ENCODE measurements at regions not wholly inside any gene's neighbourhood (a gene's known extent, or its start where the extent isn't known, plus 50 kb on each side); places are given as distances from the start of the nearest gene placed in this dataset.
"Not testable (repeated sequence)": the region's sequence is repeated elsewhere in the genome, so short reads cannot be mapped to it uniquely, and the experiment has no call there.

DNA sequence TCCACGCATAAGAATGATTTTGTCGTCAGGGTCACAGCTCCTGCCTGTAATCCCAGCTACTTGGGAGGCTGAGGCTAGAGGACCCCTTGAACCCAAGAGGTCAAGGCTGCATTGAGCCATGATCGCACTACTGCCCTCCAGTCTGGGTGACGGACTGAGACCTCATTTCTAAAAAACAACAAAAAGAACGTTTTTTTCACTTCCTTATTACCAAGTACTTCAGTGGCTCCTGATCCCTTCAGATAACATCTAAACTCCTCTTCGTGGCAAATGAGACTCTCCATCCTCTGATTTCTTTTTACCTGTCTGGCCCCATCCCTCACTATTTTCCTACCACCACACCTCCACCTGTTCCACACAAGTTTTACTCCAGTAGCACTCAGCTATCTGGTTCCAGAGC, 105.4 kb upstream of the TLK1 start:
- no peak for DNase-seq

DNA sequence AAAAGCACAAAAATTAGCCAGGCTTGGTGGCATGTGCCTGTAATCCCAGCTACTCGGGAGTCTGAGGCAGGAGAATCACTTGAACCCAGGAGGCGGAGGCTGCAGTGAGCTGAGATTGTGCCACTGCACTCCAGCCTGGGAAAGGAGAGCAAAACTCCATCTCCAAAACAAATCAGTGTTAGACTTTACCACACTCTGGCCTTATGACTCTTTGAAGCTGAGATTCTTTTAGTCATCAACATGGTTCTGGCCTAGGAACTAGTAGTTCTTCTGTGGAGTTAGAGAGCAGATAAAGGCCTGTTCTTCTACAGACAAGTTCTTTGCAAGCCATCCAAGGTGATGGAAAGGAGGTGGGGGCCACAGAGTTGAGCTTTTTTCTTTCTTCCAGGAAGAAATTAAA, 100.8 kb upstream of the TLK1 start:
- not testable (repeated sequence) for DNase-seq

GRCh38 chr2:171260471-171261424, 100.1 kb upstream of the TLK1 start:
- DNase-seq, result peak in 1 of 5 donors; percentile 27

DNA sequence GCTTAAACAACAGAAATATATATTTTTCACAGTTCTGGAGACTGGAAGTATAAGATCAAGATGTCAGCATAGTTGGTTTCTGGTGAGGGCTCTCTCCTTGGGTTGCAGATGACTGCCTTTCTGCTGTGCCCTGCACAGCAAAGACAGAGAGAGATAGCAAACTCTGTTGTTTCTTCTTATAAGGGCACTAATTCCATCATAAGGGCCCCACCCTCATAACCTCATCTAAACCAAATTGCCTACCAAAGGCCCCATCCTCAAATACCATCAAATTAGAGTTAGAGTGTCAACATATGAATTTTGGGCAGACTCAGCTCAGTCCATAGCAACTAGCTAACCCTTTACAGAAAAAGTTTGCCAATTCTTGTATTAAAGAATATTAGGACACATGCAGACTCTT, 94.0 kb upstream of the TLK1 start:
- no peak for DNase-seq

GRCh38 chr2:171253900-171254650, 93.4 kb upstream of the TLK1 start:
- no peak for DNase-seq

GRCh38 chr2:171253279-171253678, 92.6 kb upstream of the TLK1 start:
- DNase-seq, result no peak

DNA sequence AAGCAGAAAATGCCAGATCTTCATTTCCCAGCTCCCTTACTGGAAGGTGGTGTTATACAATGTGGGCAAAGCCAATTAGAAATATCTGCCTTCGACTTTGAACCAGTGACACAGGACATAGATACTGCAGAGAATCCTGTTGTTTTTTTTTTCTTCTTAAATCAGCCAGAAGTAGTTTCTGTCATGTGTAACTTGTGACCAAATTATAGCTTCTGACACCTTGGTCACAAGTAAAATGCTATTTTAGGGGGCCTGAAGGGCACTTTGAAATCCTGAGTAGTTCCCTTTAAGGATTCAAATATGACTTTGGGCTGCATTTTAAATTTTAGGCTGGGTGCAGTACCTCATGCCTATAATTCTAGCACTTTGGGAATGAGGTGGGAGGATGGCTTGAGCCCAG, 89.0 kb upstream of the TLK1 start:
- no peak for DNase-seq

GRCh38 chr2:171247741-171248662, 87.3 kb upstream of the TLK1 start:
- peak in 3 of 5 donors; percentile 10 to 49 (median 13) for DNase-seq

DNA sequence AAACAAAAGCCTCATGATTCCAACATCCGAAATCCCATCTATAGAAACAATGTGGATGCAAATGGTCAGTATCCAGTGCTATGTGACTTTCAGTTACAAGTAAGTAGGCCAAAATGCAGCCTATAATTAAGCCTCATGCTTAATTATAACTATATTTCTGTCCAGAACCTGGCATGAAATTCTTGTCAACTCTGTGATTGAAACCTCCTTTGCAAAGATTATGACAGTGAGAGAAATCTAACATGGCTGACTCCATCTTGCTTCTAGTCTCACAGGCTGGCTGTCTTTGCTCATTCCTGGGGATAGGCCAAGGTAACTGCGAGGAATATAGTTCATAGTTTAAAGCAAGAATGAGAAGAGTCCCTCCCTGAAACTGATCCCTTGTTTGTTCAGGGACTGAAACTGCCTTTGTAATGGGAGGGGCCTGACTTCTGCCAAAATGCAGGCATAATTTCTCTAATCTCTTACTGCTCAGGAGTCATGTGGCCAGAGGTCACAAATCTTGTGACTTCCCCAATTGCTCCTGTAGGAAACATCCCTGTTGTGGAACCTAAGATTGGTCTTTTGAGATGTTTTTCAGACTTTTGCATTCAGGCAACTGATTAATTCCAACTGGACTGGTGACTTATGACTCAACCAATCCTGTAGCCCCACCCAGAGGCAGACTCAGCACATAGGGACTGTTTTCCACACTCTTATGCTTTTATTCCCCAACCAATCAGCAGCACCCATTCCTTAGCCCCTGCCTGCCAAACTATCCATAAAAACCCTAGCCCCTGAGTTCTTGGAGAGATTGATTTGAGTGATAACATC, 84.5 kb upstream of the TLK1 start:
- no peak for DNase-seq

DNA sequence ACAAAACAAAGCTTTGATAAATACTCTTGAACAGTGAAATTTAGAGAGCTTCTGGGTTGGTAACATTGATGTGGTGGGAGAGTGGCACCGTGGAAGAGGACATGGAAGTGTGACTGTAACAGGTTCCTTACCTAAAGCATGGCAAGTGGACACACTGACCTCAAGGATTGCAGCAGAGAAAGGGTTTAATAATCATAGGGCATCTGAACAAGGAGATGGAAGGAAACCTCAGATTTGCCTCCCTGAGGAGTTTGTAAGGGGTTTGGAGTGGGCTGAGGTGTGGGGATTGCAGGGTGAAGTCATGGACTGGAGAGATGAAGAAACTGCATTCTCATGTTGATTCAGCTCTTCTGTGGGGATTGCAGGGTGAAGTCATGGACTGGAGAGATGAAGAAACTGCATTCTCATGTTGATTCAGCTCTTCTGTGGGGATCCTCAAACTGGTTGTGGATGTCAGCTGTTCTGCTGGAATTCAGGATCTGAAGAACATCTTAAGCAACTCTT, 83.8 kb upstream of the TLK1 start:
- no peak for DNase-seq

GRCh38 chr2:171241771-171242170, 81.1 kb upstream of the TLK1 start:
- no peak for DNase-seq

- no peak for DNase-seq
Measured at GRCh38 chr2:171238946-171239345, 78.3 kb upstream of the TLK1 start.

GRCh38 chr2:171237751-171238505, 77.2 kb upstream of the TLK1 start:
- DNase-seq, result no peak

DNA sequence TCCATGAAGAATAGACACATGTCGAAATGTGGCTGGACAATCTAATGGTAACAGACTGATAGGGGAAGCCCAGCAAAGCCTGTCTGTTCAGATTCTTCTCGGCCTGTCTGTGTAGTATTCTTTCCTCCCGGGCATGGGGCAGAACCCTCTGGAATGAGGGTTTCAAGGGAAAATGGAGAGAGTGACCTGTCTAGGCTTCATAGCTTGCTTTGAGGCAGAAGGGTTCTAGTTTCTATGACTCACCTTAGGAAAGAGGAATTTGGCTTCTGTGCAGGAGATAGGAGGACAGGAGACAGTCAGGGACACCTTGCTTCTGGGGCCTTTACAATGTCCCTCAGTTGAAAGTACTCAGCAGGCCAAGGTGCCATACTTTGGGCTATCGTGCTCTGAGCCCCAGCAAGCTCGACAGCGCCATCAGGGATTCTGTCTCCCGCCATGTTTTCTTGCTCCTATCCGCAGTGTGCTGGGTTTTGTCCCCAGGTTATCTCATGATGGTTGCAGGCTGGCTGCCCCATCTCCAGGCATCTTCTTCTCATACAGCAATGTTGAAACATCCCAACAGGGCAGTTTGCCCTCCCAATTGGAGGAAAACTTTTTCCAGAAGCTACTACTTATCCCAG, 74.7 kb upstream of the TLK1 start:
- no peak for DNase-seq

DNA sequence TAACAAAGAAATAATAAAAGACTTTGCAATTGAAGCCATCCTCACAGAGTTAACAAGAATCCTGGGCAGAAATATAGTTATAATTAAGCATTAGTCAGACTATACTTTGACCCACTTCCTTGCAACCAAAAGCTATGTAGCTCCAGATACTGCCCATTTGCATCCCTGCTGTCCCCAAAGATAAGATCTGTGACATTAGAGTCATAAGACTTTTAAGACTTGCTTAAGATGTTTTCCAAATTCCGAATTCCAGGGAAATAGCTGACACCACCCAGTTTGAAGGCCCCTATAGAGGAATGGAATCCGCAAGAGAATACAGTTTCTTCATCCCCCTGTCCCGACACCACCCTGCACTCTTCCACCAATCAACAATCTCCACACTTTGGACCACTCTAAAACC, 69.5 kb upstream of the TLK1 start:
- no peak for DNase-seq

DNA sequence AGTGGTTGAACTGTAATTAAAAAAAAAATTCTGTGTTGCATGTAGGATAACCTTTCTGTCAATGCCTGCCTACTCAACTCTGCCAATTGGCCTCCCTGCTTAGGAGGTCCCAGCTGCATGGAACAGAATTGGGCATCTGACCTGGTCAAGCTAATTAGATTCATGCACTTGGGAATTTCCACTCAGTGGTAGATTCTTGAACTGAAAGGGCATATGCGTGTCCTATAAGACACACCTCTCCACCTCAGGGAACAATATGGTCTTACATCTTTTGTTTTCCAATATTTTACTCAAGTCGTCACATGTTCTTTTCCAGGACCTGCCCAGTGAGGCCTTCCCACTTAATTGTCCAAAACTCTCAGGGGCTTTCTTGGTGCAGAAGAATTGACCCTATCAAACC, 68.1 kb upstream of the TLK1 start:
- no peak for DNase-seq

GRCh38 chr2:171227066-171227782, 66.5 kb upstream of the TLK1 start:
- no peak for DNase-seq

DNA sequence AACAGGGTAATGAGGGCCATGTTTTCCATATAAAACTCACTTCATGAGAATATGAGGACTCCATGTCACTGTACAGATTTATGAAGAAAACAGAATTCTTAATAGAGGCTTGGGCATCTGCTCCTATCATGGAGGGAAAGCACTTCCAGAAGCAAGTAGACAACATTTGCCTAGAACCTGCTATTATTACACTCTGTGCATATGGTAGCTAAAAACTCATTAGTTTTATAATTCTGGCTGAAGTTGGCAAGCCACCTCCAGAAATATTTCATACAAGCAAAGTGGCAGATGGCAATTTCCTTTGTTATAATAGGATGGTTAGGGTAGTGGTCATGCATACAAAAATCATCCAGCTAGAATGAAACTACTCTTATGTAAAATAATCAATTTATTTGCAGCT, 65.8 kb upstream of the TLK1 start:
- no peak for DNase-seq

GRCh38 chr2:171225989-171226388, 65.3 kb upstream of the TLK1 start:
- DNase-seq, result no peak

All from T-helper 1 cell (primary cell).